ENCODE measurements at regions not wholly inside any gene's neighbourhood (a gene's known extent, or its start where the extent isn't known, plus 50 kb on each side); places are given as distances from the start of the nearest gene placed in this dataset.

DNA sequence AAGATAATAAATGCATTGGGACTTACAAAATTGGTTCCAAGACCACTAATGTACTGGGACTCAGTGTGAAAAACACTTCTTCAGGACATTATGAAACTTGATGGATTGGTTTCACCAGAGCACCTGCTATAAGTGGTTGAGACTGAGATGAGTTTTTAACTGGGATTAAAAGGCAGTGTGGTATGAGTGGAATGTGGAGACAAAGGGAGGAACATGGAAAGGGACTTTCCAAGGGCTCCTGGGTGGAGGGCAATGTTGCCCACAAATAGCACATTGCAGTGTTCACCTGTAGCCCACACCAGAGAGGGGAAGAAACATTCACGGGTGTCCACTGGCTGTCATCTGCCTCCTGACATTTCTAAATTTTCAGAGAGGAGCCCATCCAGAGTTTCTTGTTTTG is 253.3 kb upstream of the TANK start (continued):
- TF ChIP-seq, protein P1, sequence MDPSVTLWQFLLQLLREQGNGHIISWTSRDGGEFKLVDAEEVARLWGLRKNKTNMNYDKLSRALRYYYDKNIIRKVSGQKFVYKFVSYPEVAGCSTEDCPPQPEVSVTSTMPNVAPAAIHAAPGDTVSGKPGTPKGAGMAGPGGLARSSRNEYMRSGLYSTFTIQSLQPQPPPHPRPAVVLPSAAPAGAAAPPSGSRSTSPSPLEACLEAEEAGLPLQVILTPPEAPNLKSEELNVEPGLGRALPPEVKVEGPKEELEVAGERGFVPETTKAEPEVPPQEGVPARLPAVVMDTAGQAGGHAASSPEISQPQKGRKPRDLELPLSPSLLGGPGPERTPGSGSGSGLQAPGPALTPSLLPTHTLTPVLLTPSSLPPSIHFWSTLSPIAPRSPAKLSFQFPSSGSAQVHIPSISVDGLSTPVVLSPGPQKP (IDR thresholded peaks at IDR 0.05; ENCODE audit: low read depth, low read length), result no peak
- TF ChIP-seq KDM1A (IDR thresholded peaks at IDR 0.05; ENCODE audit: low read depth), result no peak

GRCh38 chr2:160907738-160908137 is 252.5 kb upstream of the TANK start:
- ChIA-PET POLR2A (no interaction called here), CTCF (no interaction called here)
- 61% methylated on average over 1 of the region's 1 CpG for WGBS (ENCODE audit: missing lambda C conversion rate)
- H3K27ac ChIP-seq, result peak overlapping the region in 1 of 2 experiments; percentile 36; a peak in 1 of 6 replicates
- no peak overlapping the region for H3K4me2 ChIP-seq
- FAIRE-seq (no peak), DNase-seq (ENCODE audit: low read depth in 1 of 2, low spot score in 1 of 2) (no peak), ATAC-seq (no peak)
- TF ChIP-seq CHD4 (IDR thresholded peaks at IDR 0.05; ENCODE audit: borderline replicate concordance), result no peak
- TF ChIP-seq, protein P2, sequence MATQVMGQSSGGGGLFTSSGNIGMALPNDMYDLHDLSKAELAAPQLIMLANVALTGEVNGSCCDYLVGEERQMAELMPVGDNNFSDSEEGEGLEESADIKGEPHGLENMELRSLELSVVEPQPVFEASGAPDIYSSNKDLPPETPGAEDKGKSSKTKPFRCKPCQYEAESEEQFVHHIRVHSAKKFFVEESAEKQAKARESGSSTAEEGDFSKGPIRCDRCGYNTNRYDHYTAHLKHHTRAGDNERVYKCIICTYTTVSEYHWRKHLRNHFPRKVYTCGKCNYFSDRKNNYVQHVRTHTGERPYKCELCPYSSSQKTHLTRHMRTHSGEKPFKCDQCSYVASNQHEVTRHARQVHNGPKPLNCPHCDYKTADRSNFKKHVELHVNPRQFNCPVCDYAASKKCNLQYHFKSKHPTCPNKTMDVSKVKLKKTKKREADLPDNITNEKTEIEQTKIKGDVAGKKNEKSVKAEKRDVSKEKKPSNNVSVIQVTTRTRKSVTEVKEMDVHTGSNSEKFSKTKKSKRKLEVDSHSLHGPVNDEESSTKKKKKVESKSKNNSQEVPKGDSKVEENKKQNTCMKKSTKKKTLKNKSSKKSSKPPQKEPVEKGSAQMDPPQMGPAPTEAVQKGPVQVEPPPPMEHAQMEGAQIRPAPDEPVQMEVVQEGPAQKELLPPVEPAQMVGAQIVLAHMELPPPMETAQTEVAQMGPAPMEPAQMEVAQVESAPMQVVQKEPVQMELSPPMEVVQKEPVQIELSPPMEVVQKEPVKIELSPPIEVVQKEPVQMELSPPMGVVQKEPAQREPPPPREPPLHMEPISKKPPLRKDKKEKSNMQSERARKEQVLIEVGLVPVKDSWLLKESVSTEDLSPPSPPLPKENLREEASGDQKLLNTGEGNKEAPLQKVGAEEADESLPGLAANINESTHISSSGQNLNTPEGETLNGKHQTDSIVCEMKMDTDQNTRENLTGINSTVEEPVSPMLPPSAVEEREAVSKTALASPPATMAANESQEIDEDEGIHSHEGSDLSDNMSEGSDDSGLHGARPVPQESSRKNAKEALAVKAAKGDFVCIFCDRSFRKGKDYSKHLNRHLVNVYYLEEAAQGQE (IDR thresholded peaks at IDR 0.05), result no peak
- TF ChIP-seq ZNF302 (CRISPR knock-in tag; IDR thresholded peaks at IDR 0.05), result no peak
- no peak for TF ChIP-seq BHLHE40 (IDR thresholded peaks at IDR 0.05; ENCODE audit: low read depth, low read length)
- no peak for TF ChIP-seq SMC3 (IDR thresholded peaks at IDR 0.05)
- TF ChIP-seq MYC (IDR thresholded peaks at IDR 0.05; ENCODE audit: borderline replicate concordance, low read length), result no peak
- TF ChIP-seq EHF (CRISPR knock-in tag; IDR thresholded peaks at IDR 0.05), result no peak
- H3K9me3 ChIP-seq, result no peaks in the 10 kb centered on the region
- H3K4me3 ChIP-seq, result no peak overlapping the region
- H3K4me1 ChIP-seq, result peaks cover 12% of the 10 kb centered on the region; the same call in 2 of the 3 replicates

GRCh38 chr2:160908157-160908556 is 252.1 kb upstream of the TANK start:
- no peak for DNase-seq (ENCODE audit: low read depth in 1 of 2, low spot score in 1 of 2)
- Histone ChIP-seq H3K4me3 (no peak overlapping the region), H3K4me1 (peaks cover 12% of the 10 kb centered on the region; the same call in 2 of the 3 replicates), H3K27ac (no peak overlapping the region), H3K4me2 (no peak overlapping the region), H3K9me3 (no peaks in the 10 kb centered on the region)
- 80% methylated on average over 1 of the region's 1 CpG for WGBS (ENCODE audit: missing lambda C conversion rate)
- TF ChIP-seq, protein P3, sequence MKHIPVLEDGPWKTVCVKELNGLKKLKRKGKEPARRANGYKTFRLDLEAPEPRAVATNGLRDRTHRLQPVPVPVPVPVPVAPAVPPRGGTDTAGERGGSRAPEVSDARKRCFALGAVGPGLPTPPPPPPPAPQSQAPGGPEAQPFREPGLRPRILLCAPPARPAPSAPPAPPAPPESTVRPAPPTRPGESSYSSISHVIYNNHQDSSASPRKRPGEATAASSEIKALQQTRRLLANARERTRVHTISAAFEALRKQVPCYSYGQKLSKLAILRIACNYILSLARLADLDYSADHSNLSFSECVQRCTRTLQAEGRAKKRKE (CRISPR knock-in tag; IDR thresholded peaks at IDR 0.05; ENCODE audit: low read depth), result no peak
- FAIRE-seq, result no peak
- CTCF ChIA-PET, result interaction anchor here (0.9 kb wide), 1 partner anchor 18 kb away, joined by 3 read pairs; no protein-coding TSS in a partner anchor
- ATAC-seq, result no peak
- POLR2A ChIA-PET, result no interaction called here

DNA sequence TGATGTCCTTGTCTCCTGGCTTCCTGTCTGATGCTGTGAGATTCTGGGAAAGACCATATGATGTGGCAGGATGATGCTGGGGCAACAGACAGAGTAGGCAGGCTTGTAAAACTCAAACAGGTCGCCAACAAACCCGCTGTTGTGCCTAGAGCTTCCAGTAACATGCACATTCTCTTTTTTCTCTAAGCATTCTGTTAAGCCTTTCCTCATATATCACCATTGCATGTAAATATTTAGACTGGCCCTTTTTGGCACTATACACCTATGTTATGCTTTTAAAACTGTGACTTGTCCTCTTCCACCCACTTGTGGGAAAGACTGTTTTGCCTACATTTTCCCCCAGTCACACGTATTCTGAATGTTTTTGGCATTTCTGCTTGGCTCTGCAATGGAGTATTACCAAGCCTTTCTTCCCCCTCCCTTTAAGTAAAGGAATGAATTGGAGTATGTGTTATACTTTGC is 250.4 kb upstream of the TANK start:
- no peak for ATAC-seq
- CTCF ChIA-PET, result no interaction called here
- TF ChIP-seq HEYL (CRISPR knock-in tag; IDR thresholded peaks at IDR 0.05), result no peak
- TF ChIP-seq TFCP2L1 (CRISPR knock-in tag; IDR thresholded peaks at IDR 0.05), result no peak
- TF ChIP-seq FOSL2 (IDR thresholded peaks at IDR 0.05), result no peak
- TF ChIP-seq FOSL2 (CRISPR knock-in tag; IDR thresholded peaks at IDR 0.05), result no peak
- TF ChIP-seq NPAS2 (CRISPR knock-in tag; IDR thresholded peaks at IDR 0.05; ENCODE audit: borderline replicate concordance), result no peak
- TF ChIP-seq, protein P2 (IDR thresholded peaks at IDR 0.05), result no peak
- no peak for TF ChIP-seq RAD21 (conservative IDR thresholded peaks at IDR 0.05 in 1 of 2, IDR thresholded peaks at IDR 0.05 in 1 of 2)
- TF ChIP-seq, protein P4, sequence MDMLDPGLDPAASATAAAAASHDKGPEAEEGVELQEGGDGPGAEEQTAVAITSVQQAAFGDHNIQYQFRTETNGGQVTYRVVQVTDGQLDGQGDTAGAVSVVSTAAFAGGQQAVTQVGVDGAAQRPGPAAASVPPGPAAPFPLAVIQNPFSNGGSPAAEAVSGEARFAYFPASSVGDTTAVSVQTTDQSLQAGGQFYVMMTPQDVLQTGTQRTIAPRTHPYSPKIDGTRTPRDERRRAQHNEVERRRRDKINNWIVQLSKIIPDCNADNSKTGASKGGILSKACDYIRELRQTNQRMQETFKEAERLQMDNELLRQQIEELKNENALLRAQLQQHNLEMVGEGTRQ (IDR thresholded peaks at IDR 0.05), result no peak
- TF ChIP-seq POLR2A (IDR thresholded peaks at IDR 0.05; ENCODE audit: low read length), result no peak
- no peak for TF ChIP-seq FOSB (CRISPR knock-in tag; IDR thresholded peaks at IDR 0.05)
- TF ChIP-seq TP53 (CRISPR knock-in tag; IDR thresholded peaks at IDR 0.05), result no peak
- TF ChIP-seq CHD2 (IDR thresholded peaks at IDR 0.05; ENCODE audit: low read length, partially characterized antibody), result no peak

More for the DNA sequence above, 250.4 kb upstream of the TANK start:
- DNase-seq (ENCODE audit: low read depth in 1 of 2, low spot score in 1 of 2) (no peak), FAIRE-seq (no peak)
- Histone ChIP-seq H3K9me3 (no peaks in the 10 kb centered on the region), H3K27ac (no peak overlapping the region), H3K4me2 (no peak overlapping the region), H3K4me3 (no peak overlapping the region), H3K4me1 (peaks cover 12% of the 10 kb centered on the region; the same call in 2 of the 3 replicates)
- POLR2A ChIA-PET, result no interaction called here
- WGBS (ENCODE audit: missing lambda C conversion rate), result 70% methylated on average over 3 of the region's 3 CpGs
